Endothelial cell (in vitro differentiated cells): ENCODE measurements at regions not wholly inside any gene's neighbourhood (a gene's known extent, or its start where the extent isn't known, plus 50 kb on each side); places are given as distances from the start of the nearest gene placed in this dataset.

ENCODE experiments used
- DNase-seq: peaks from one replicate; pipeline ENCODE4 v3.0.0; 2021; ENCODE audit warnings: low spot score
- H3K27ac Mint-ChIP-seq: one replicate; pipeline ENCODE4 v1.8.0; 2021; ENCODE audit warnings: mixed read lengths, inconsistent platforms; ENCODE audit not compliant: unreplicated experiment
- H3K27me3 Mint-ChIP-seq: one replicate; pipeline ENCODE4 v1.8.0; 2021; ENCODE audit warnings: mild to moderate bottlenecking, moderate library complexity, mixed read lengths, inconsistent platforms; ENCODE audit not compliant: unreplicated experiment
- H3K36me3 Mint-ChIP-seq: one replicate; pipeline ENCODE4 v1.8.0; 2021; ENCODE audit warnings: mild to moderate bottlenecking, low read depth, mixed read lengths, inconsistent platforms; ENCODE audit not compliant: unreplicated experiment
- H3K4me1 Mint-ChIP-seq: one replicate; pipeline ENCODE4 v1.8.0; 2021; ENCODE audit warnings: mild to moderate bottlenecking, mixed read lengths, inconsistent platforms; ENCODE audit not compliant: unreplicated experiment
- H3K4me3 Mint-ChIP-seq: one replicate; pipeline ENCODE4 v1.8.0; 2021; ENCODE audit warnings: mild to moderate bottlenecking, mixed read lengths, inconsistent platforms; ENCODE audit not compliant: unreplicated experiment
- H3K9me3 Mint-ChIP-seq: one replicate; pipeline ENCODE4 v1.8.0; 2021; ENCODE audit warnings: mixed read lengths, inconsistent platforms; ENCODE audit not compliant: unreplicated experiment
- CTCF ChIP-seq: fragments of 200-600 bp; sonication (generic); IDR thresholded peaks from one replicate; pipeline ENCODE4 v1.5.0; 2021; ENCODE audit warnings: antibody characterized with exemption; ENCODE audit not compliant: unreplicated experiment

GRCh38 chr18:9013926-9014373, 88.5 kb upstream of the NDUFV2 start:
- no peak for DNase-seq
- H3K27ac Mint-ChIP-seq = no peak overlapping the region
- H3K9me3 Mint-ChIP-seq = no peaks in the 10 kb centered on the region
- no peak for TF ChIP-seq CTCF
- H3K4me3 Mint-ChIP-seq = no peak overlapping the region
- no peaks in the 10 kb centered on the region for H3K36me3 Mint-ChIP-seq
- H3K27me3 Mint-ChIP-seq = peaks cover 4% of the 10 kb centered on the region
- no peaks in the 10 kb centered on the region for H3K4me1 Mint-ChIP-seq

- Mint-ChIP-seq H3K27me3 (peaks cover 4% of the 10 kb centered on the region), H3K4me3 (no peak overlapping the region), H3K27ac (no peak overlapping the region), H3K4me1 (no peaks in the 10 kb centered on the region), H3K36me3 (no peaks in the 10 kb centered on the region), H3K9me3 (no peaks in the 10 kb centered on the region)
- DNase-seq = no peak
- no peak for TF ChIP-seq CTCF
Observed at GRCh38 chr18:9015689-9016088, 86.8 kb upstream of the NDUFV2 start.

- DNase-seq = no peak
- Mint-ChIP-seq H3K36me3 (no peaks in the 10 kb centered on the region), H3K4me3 (no peak overlapping the region), H3K9me3 (no peaks in the 10 kb centered on the region), H3K27me3 (peaks cover 2% of the 10 kb centered on the region), H3K4me1 (no peaks in the 10 kb centered on the region), H3K27ac (no peak overlapping the region)
- TF ChIP-seq CTCF = no peak
Observed at GRCh38 chr18:9016633-9017166, 85.8 kb upstream of the NDUFV2 start.

GRCh38 chr18:9017167-9017904, 85.2 kb upstream of the NDUFV2 start:
- H3K27ac Mint-ChIP-seq = no peak overlapping the region
- no peaks in the 10 kb centered on the region for H3K36me3 Mint-ChIP-seq
- H3K4me1 Mint-ChIP-seq = no peaks in the 10 kb centered on the region
- no peak for DNase-seq
- no peaks in the 10 kb centered on the region for H3K9me3 Mint-ChIP-seq
- no peak for TF ChIP-seq CTCF
- H3K27me3 Mint-ChIP-seq = peaks cover 2% of the 10 kb centered on the region
- no peak overlapping the region for H3K4me3 Mint-ChIP-seq

- DNase-seq = no peak
- Mint-ChIP-seq H3K36me3 (no peaks in the 10 kb centered on the region), H3K4me3 (no peak overlapping the region), H3K4me1 (no peaks in the 10 kb centered on the region), H3K27ac (no peak overlapping the region), H3K9me3 (no peaks in the 10 kb centered on the region), H3K27me3 (peaks cover 2% of the 10 kb centered on the region)
- no peak for TF ChIP-seq CTCF
Observed at GRCh38 chr18:9017905-9018227, 84.6 kb upstream of the NDUFV2 start.
